Keratinocyte (primary cell): ENCODE measurements at regions not wholly inside any gene's neighbourhood (a gene's known extent, or its start where the extent isn't known, plus 50 kb on each side); places are given as distances from the start of the nearest gene placed in this dataset.

ENCODE experiments used
- CTCF ChIP-seq, 3 experiments: IDR thresholded peaks in 1 of 3; conservative IDR thresholded peaks in 1 of 3; optimal IDR thresholded peaks in 1 of 3; 2 replicates in 2 of 3; 3 replicates in 1 of 3; pipeline versions ENCODE3 to v1.5.1; 2011; ENCODE audit warnings: low read length in 3 of 3, mild to moderate bottlenecking in 3 of 3, moderate library complexity in 2 of 3, control low read depth in 1 of 3, inconsistent platforms in 1 of 3; ENCODE audit not compliant: insufficient read depth in 2 of 3; ENCODE audit errors: extremely low read depth in 1 of 3
- EZH2 ChIP-seq: IDR thresholded peaks from one replicate; pipeline ENCODE4 v1.6.1; 2012; ENCODE audit warnings: inconsistent platforms, mild to moderate bottlenecking, low read length, moderate library complexity

GRCh38 chr17:77400445-77400870 lies 259.7 kb downstream of the SEC14L1 start:
- TF ChIP-seq CTCF (optimal IDR thresholded peaks at IDR 0.05 in 1 of 3, IDR thresholded peaks at IDR 0.05 in 1 of 3, conservative IDR thresholded peaks at IDR 0.05 in 1 of 3; ENCODE audit: extremely low read depth in 1 of 3, insufficient read depth in 2 of 3, low read length in 3 of 3) (peak in 2 of 3 experiments; percentile 32 to 49), EZH2 (no peak)
